ENCODE measurements at regions not wholly inside any gene's neighbourhood (a gene's known extent, or its start where the extent isn't known, plus 50 kb on each side); places are given as distances from the start of the nearest gene placed in this dataset.

DNA sequence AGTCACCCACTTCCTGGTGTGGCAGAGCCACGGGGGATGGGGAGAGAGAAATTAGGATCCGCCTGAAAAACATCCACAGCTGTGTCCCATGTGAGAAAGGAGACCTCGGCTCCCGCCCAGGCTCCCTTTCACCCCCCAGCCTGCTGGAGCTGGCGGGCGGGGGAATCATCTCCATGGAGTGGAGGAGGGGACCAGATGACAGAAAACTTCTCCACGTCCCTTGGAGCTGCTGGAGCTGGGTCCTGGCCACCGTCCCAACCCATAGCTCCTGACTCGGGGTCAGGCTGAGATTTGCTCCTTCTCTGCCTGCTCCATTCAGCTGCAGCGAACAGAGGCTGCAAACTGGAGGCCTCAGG lies 113.8 kb downstream of the CEBPB start:
- TF ChIP-seq CTCF (IDR thresholded peaks at IDR 0.05) (no peak), POLR2A (IDR thresholded peaks at IDR 0.05) (no peak), EP300 (IDR thresholded peaks at IDR 0.05) (no peak)

Data from gastroesophageal sphincter (tissue), 3 donors.